DMS53 treated with DMSO at 0.1 percent for 48 hours (cell line): ENCODE measurements at regions not wholly inside any gene's neighbourhood (a gene's known extent, or its start where the extent isn't known, plus 50 kb on each side); places are given as distances from the start of the nearest gene placed in this dataset.
A peak's percentile ranks its signal among the peaks of the same experiment; 100 is the strongest.

Experiments used
- DNase-seq: peaks from one replicate; lab custom pipeline; 2025; ENCODE audit not compliant: unreplicated experiment; lab: John Stamatoyannopoulos, UW

GRCh38 chrX:38886112-38886511, 84.9 kb downstream of the MID1IP1 start:
- DNase-seq: no peak

- no peak for DNase-seq
These were observed 86.0 kb downstream of the MID1IP1 start for GRCh38 chrX:38887222-38887621.

DNA sequence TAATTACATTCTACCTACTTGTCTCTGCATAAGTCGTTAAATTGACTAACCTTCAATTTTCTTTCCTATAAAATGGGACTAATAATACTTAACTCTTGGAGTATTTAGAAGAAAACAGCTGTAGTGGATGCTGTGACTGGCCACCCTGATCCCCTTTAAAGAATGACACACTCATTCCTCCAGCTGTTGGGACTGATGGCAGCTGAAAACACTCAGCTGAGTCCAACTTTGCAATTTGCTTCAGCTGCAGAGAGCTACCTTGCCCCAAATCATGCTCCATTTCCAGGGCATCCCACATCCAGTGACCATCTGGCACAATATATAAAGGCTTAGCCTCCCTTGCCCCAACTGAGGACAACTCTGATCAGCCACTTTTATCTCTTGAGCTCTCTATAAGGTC, 89.1 kb downstream of the MID1IP1 start:
- DNase-seq: no peak

- DNase-seq: no peak
These were observed 89.7 kb downstream of the MID1IP1 start for GRCh38 chrX:38890963-38891362.

DNA sequence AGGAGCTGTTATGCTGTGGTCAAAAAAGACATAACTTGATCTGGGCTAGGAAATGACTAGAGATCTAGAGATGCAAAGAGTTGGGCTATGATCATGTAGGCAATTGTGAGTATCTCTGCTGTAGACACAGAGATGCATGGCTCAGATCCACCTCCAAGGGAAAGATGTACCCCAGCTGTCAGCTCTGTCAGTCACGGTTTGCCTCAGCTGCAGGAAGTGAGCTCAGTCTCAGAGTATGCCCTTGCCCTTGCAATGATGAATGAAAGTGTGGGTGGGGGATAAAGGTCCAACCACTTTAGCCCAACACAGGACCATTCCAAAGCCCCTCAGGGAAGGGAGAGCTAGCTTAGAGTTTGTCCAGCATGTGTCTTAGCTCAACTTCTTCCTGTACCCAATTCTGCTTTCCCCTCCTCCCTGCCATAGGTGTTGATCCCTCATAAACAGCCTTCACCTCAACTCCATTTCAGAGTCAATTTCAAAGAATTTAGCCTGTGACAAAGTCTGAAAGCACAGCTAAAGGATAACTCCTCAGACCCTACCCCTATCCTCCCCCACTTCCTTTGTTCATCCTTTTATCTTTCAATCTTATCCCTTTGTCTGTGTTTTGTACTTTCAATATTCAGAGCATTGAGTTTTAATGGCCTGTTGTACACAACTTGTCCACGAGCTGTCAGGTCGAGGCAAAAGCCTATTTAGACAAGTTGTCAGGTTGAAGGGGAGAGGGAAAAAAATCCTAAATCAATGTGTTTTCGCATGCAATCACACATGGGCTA, 90.6 kb downstream of the MID1IP1 start:
- peak; percentile 5 for DNase-seq

DNA sequence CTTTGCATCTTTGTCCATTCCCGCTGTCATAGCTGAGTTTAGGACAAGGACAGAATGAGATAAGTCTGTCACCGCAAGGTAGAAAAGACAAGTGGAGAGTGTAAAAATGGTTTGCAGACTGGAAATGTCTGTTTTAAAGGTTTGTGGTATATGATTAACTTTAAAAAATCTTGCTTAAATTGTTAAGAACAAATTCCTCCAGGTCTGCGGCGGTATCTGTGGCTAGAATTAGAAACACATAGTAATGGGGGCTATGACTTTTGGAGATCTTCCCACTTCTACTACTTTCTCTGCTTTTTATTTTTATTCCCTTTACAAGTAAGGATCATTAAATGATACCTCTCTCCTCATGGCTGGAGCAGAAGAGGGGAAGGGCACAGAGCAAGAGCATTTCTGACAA, 92.2 kb downstream of the MID1IP1 start:
- DNase-seq: no peak

DNA sequence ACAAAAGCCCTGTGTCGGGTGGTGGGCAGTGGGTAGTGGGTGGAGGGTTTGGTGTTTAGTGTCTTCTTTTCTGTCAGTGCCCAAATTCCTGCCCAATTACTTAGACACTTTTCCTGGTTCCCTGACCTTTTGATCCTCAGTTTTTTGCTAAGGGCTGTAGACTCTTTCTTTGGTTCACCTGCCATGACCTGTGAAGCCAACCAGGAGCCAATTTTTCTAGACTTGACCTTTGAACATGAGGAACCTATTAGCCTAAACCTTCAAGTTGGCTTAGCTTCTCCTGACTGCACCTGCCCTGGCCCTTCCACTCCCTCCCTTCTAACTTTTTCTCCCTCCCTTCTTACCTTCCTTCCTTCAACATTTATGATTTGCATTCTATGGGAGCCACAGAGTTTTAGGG, 94.5 kb downstream of the MID1IP1 start:
- DNase-seq: no peak

DNA sequence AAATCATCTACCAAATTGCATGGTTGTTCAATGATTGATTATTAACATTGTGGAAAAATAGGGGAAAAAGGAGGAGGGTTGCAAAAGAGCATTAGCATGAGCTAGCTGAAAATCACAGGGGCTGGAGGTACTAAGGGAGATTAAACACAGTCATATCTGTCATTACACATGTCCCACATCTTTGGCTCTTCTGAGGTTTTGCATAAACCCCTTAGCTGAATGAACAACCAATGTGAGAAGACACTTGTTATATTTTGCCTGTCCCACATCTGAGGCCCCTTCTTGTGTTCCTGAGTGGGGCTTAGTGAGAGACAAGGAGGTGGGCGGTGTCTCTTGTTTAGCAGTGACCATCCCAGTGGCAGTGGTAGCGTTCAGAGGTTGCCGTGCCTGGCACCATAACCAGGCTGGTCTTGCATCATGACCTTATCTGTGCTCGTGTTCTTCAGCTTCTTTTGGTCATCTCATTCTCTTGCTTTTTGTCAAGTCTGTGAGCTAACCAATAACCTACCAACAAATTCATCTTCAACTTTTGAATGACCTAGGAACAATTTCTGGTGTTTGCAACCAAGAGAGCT, 95.6 kb downstream of the MID1IP1 start:
- no peak for DNase-seq

DNA sequence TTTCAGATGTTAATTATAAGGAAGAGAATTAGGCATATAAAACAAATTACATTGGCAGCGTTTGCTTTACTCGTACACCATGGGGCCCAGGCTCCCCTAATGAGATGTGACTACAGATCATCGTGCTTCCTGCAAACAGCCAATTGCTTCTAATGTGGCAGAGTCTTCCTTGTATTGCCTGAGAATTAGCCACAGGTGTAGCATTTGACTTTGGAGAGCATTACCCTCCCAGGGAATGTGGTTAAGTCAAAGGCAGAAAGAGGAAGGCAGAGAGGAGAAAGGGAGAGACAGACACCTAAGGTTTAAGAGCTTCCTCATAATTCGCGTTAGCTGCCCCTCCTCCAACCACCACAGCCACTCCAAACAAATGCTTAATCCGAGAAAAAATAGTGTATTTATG, 97.0 kb downstream of the MID1IP1 start:
- no peak for DNase-seq

GRCh38 chrX:38899650-38900049, 98.4 kb downstream of the MID1IP1 start:
- no peak for DNase-seq

DNA sequence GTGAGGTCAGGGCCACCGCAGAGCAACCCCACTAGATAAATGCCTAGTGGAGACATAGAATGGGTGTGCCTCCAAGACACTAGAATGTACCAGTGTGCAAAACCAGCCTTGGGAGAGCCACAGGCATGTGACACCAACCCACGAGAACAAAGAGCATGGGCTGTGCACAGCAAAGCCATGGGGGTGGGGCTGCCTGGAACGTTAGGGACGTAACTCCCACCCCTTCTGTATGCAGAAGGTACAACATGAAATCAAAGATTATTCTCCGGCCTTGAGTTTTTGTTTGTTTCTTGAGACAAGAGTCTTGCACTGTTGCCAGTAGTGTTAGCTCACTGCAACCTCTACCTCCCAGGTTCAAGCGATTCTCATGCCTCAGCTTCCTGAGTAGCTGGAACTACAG, 99.5 kb downstream of the MID1IP1 start:
- no peak for DNase-seq

GRCh38 chrX:38902972-38903492, 101.8 kb downstream of the MID1IP1 start:
- DNase-seq: no peak

DNA sequence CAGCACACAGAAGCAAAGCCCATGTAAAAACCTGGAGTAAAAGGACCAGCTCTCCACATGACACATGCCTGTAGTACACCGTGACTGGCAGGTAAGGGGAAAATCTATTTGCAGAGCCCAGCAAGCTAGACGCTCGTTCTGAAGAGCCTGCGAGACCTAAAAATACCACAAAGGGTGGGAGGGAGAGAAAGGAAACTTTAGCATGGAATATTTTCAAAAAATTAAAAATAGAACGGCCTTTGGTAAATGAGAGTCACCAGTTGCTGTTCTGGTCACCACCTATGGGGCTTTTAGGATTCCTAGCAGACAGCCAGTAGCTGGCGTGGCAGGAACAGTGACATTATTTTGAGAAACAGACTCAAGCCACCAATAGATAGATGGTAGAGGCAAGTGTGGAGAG, 115.5 kb downstream of the MID1IP1 start:
- DNase-seq: no peak

DNA sequence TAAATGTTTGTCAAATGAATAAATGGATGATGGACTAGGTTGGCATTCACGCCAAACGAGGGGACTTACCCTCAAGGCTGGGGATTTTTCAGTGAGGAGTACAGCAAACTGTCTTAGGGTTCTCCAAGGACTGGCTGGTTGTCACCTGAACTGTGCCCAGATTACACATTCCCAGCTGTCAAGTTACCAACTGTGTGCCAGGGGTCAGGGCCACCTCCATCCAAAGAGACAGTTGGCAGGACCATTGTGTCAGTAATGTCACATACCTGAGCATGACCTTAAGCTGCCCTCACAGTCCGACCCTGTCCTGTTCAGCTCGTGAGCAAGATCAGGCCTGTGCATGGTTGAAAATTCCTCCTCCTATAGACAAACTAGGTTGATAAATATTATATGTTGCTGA, 116.7 kb downstream of the MID1IP1 start:
- DNase-seq: no peak

DNA sequence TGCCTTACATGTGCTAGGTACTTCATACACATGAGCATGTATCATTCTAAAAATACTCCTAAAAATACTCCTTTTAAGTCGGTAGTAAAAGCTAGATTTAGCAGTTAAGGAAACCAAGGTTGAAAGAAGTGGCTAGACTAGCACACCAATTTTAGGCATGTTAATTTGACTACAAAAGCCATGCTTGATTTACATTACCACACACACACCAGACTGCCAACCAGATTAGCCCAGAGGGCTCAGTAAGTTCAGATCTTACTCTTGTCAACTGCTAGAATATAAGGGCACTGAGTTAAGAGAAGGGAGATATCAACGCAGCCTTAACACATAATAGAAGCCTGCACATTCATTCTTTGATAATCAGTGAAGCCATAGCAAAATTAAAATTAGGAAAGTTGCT, 117.9 kb downstream of the MID1IP1 start:
- DNase-seq: no peak

DNA sequence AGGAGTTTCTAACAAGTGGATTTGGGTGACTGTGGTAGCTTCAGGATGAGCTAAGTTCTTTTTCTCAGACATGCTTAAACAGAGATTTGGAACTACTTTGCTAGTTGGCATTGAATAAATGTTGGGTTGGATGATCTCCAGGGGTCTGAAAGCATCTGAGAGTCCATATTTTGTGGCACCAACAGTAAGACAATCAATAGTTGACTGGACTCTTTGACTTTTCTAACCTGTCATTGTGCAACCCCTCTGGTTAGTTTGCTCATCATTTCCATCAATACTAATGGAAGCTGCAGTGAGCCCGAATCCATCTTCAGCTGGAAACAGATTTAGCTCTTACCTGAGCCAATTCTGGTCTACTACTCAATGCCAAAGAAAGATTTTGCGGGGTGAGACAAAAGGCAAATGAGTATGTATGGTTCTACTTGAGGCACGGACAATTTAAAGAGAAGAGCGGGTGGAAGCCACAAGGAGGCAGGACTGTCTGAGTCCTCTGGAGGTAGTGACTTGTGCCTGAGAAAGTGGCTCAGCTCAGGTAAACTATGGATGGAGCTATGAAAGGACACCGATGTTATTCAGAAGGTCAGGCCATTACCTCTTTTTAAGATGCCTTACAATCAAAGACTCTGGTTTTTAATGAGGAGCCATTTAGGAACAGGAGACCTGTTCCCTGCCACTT, 118.7 kb downstream of the MID1IP1 start:
- DNase-seq: no peak

GRCh38 chrX:38923451-38923969, 122.3 kb downstream of the MID1IP1 start:
- DNase-seq: no peak

DNA sequence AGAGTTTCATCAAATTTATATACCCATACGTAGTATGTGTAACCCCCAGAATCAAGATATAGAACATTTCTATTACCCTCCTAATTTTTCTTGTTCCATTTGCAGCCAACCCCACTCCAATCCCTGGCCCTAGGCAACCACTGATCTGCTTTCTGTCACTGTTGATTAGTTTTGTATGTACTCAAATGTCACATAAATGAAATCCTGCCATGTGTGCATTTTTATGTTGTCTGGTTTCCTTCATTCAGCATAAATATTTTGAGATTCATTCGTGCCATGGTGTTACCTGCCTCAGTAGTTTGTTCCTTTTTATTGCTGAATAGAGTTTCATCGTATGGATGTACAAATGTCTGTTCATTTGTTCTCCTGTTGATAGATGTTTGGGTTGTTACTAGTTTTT, 126.3 kb downstream of the MID1IP1 start:
- DNase-seq: no peak

DNA sequence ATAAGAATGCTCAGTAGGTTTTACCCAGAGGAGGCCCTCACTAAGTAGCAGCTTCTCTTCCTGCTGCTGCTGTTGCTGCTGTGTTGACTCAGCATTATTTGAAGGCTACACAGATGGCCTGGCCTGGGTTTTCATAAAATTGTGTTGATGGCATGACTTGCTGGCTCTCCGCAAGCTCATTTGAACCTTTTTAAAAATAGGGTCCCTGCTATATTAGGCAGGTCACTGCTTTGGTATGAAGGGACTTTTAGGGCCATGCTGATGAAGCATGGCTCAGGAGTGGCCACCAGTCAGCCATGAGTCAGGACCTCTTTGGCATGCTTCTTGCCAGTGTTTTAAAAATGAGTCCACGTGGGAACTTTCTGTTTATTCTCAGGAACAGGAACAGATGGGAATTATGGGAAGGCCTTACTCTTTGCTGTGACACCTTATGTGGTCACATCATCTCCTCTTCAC, 128.7 kb downstream of the MID1IP1 start:
- no peak for DNase-seq

- DNase-seq: no peak
These were observed 129.2 kb downstream of the MID1IP1 start for GRCh38 chrX:38930474-38930873.

- DNase-seq: no peak
These were observed 134.3 kb downstream of the MID1IP1 start for GRCh38 chrX:38935561-38935960.

- no peak for DNase-seq
These were observed 136.1 kb downstream of the MID1IP1 start for GRCh38 chrX:38937400-38937799.
